Endothelial cell of umbilical vein (primary cell): ENCODE measurements at regions not wholly inside any gene's neighbourhood (a gene's known extent, or its start where the extent isn't known, plus 50 kb on each side); places are given as distances from the start of the nearest gene placed in this dataset.

ENCODE experiments used
- BruUV-seq: library from RNA; stranded (reverse); fragments of 400-500 nt; replicated peaks from 2 replicates; lab custom pipeline; 2021; lab: Mats Ljungman, UMichigan
- CTCF ChIA-PET: fragments of 300-600, 350-600 bp; sonication (Branson Sonifier 250); formaldehyde crosslinking; loops from one replicate; lab custom pipeline; 2021; ENCODE audit warnings: antibody characterized with exemption, inconsistent platforms; lab: Charles Lee
- POLR2A ChIA-PET: fragments of 300-600, 350-600 bp; sonication (Branson Sonifier 250); formaldehyde crosslinking; loops from one replicate; lab custom pipeline; 2021; ENCODE audit warnings: antibody characterized with exemption, inconsistent platforms; lab: Charles Lee
- DNase-seq: peaks from one replicate; pipeline ENCODE4 v3.0.0-alpha.2; 2011; ENCODE audit warnings: low read depth, low spot score
- FAIRE-seq: peaks from 2 replicates; lab custom pipeline; 2011; peaks lifted over from hg19 to GRCh38; lab: Jason Lieb, UNC
- H2AFZ ChIP-seq: 2 replicates; pipeline ENCODE4 v1.6.0; 2012; ENCODE audit warnings: low read depth, low read length, control low read depth, inconsistent platforms
- H3K27ac ChIP-seq: 2 replicates; pipeline ENCODE4 v1.5.1; 2011; ENCODE audit warnings: low read depth, mild to moderate bottlenecking, control low read depth, low read length, moderate library complexity; ENCODE audit not compliant: insufficient read depth
- H3K27me3 ChIP-seq, 2 experiments: 2 replicates each; pipeline versions ENCODE4 v1.6.0 to v1.6.1; 2011; ENCODE audit warnings: low read length in 2 of 2, mixed read lengths in 1 of 2; ENCODE audit not compliant: control insufficient read depth in 2 of 2, insufficient read depth in 2 of 2
- H3K36me3 ChIP-seq, 2 experiments: 2 replicates in 1 of 2; 3 replicates in 1 of 2; pipeline ENCODE4 v1.5.1; 2011; ENCODE audit warnings: low read length in 2 of 2, mild to moderate bottlenecking in 1 of 2, moderate library complexity in 1 of 2; ENCODE audit not compliant: control insufficient read depth in 2 of 2, insufficient read depth in 2 of 2; ENCODE audit errors: extremely low read depth in 1 of 2
- H3K4me1 ChIP-seq: 3 replicates; pipeline ENCODE4 v1.5.1; 2011; ENCODE audit warnings: mild to moderate bottlenecking, low read length; ENCODE audit not compliant: control insufficient read depth, insufficient read depth; ENCODE audit errors: extremely low read depth
- H3K4me2 ChIP-seq: 2 replicates; pipeline ENCODE4 v1.6.1; 2011; ENCODE audit warnings: low read length, control low read depth, mixed read lengths; ENCODE audit not compliant: insufficient read depth
- H3K4me3 ChIP-seq, 3 experiments: fragments of 200-600 bp in 1 of 3; sonication (generic), shearing (Covaris generic) in 1 of 3; replicated peaks in 1 of 3; 2 replicates each; pipeline ENCODE4 v1.5.1; 2011 to 2016; ENCODE audit warnings: control low read depth in 3 of 3, low read length in 3 of 3, mild to moderate bottlenecking in 2 of 3, inconsistent platforms in 1 of 3, low read depth in 1 of 3, moderate library complexity in 1 of 3; ENCODE audit not compliant: insufficient read depth in 1 of 3
- H3K79me2 ChIP-seq: 2 replicates; pipeline ENCODE4 v1.6.0; 2012; ENCODE audit warnings: low read length, inconsistent platforms; ENCODE audit not compliant: control insufficient read depth, insufficient read depth
- H3K9ac ChIP-seq: replicated peaks from 2 replicates; pipeline ENCODE3; 2011; ENCODE audit warnings: low read length, control low read depth; ENCODE audit not compliant: insufficient read depth; ENCODE audit errors: extremely low read depth
- H3K9me1 ChIP-seq: replicated peaks from 3 replicates; pipeline ENCODE4 v1.6.0; 2011; ENCODE audit warnings: mild to moderate bottlenecking, low read length; ENCODE audit not compliant: control insufficient read depth, insufficient read depth; ENCODE audit errors: extremely low read depth
- H3K9me3 ChIP-seq: replicated peaks from 2 replicates; pipeline ENCODE4 v1.5.1; 2012; ENCODE audit warnings: low read length, inconsistent platforms; ENCODE audit not compliant: control insufficient read depth, insufficient read depth
- H4K20me1 ChIP-seq: replicated peaks from 2 replicates; pipeline ENCODE3; 2011; ENCODE audit warnings: mild to moderate bottlenecking, low read length; ENCODE audit not compliant: control insufficient read depth, insufficient read depth; ENCODE audit errors: extremely low read depth
- EZH2 ChIP-seq: IDR thresholded peaks from 2 replicates; pipeline ENCODE4 v1.6.1; 2012; ENCODE audit warnings: borderline replicate concordance, low read depth, mild to moderate bottlenecking, moderate library complexity, low read length, inconsistent platforms; ENCODE audit not compliant: severe bottlenecking
- FOS ChIP-seq: IDR thresholded peaks from 2 replicates; pipeline ENCODE4 v1.6.1; 2011; ENCODE audit warnings: mild to moderate bottlenecking, low read length, moderate library complexity, borderline replicate concordance; ENCODE audit not compliant: insufficient read depth
- GATA2 ChIP-seq: IDR thresholded peaks from 2 replicates; pipeline ENCODE4 v1.7.0; 2011; ENCODE audit warnings: low read depth, mild to moderate bottlenecking, moderate library complexity, mixed read lengths, low read length; ENCODE audit not compliant: insufficient read length, insufficient read depth
- JUN ChIP-seq: IDR thresholded peaks from 2 replicates; pipeline ENCODE4 v1.6.1; 2011; ENCODE audit warnings: borderline replicate concordance, low read depth; ENCODE audit not compliant: insufficient read length, insufficient read depth
- MYC ChIP-seq: IDR thresholded peaks from one replicate; pipeline ENCODE4 v1.6.1; 2011; ENCODE audit warnings: mild to moderate bottlenecking, low read depth, low read length
- POLR2A ChIP-seq: IDR thresholded peaks from 2 replicates; pipeline ENCODE4 v1.6.1; 2012; ENCODE audit warnings: low read depth, mild to moderate bottlenecking, control low read depth, low read length
- POLR2AphosphoS5 ChIP-seq: IDR thresholded peaks from 2 replicates; pipeline ENCODE4 v1.6.1; 2012; ENCODE audit warnings: low read depth, mild to moderate bottlenecking, control low read depth, low read length, moderate library complexity; ENCODE audit not compliant: insufficient read depth
- dilution Hi-C: fragments of 300-500 bp; cut with MboI; formaldehyde crosslinking; loops from one replicate; pipeline ENCODE4 v1.15.0; 2019; ENCODE audit warnings: low sequenced_read_pairs; ENCODE audit not compliant: extremely low pct_ligation_motif_present
- intact Hi-C: fragments of 100-400 bp; cut with micrococcal nuclease; formaldehyde crosslinking; loops from one replicate; pipeline ENCODE4 v1.10.0; 2022
- TF ChIP-seq, protein P1 (sequence below): IDR thresholded peaks from 2 replicates; pipeline ENCODE4 v1.6.1; 2011; ENCODE audit not compliant: insufficient read depth, insufficient read length
- TF ChIP-seq, protein P2 (sequence below), 2 donors: IDR thresholded peaks; 1 replicate in 1 of 2; 2 replicates in 1 of 2; pipeline ENCODE4 v1.5.1; 2011; ENCODE audit warnings: low read length in 2 of 2, mild to moderate bottlenecking in 2 of 2, moderate library complexity in 2 of 2, control low read depth in 1 of 2, inconsistent platforms in 1 of 2, low read depth in 1 of 2; ENCODE audit not compliant: insufficient read depth in 1 of 2; ENCODE audit errors: extremely low read depth in 1 of 2

DNA sequence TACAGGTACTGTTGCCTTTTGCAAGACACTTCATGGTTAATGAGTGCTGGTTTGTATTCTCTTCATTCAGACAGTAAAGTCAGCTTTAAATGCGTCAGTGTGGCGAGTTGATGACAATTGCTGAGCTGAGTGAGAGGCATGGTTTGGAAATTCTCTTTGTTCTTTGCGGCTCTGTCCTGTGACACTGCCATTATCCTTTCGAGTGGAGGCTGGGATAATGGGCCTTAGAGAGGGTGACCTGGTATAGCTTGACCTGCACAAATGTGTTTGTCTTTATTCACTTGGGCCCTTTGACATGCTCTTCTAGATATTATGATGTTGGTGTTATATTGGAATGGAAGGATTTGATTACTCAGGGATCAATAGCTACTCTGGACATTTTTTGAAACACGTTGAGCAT lies 208.5 kb upstream of the FAT1 start:
- CTCF ChIA-PET = no interaction called here
- no peaks in the 10 kb centered on the region for H3K36me3 ChIP-seq
- H3K4me2 ChIP-seq = no peak overlapping the region
- H3K27me3 ChIP-seq = no peaks in the 10 kb centered on the region
- FAIRE-seq (no peak), DNase-seq (no peak)
- no peaks in the 10 kb centered on the region for H4K20me1 ChIP-seq
- no peaks in the 10 kb centered on the region for H3K9me3 ChIP-seq
- TF ChIP-seq POLR2AphosphoS5 (no peak), JUN (no peak), FOS (no peak), POLR2A (no peak), GATA2 (no peak), MYC (no peak), EZH2 (no peak)
- TF ChIP-seq, protein P1, sequence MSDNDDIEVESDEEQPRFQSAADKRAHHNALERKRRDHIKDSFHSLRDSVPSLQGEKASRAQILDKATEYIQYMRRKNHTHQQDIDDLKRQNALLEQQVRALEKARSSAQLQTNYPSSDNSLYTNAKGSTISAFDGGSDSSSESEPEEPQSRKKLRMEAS = no peak
- TF ChIP-seq, protein P2, sequence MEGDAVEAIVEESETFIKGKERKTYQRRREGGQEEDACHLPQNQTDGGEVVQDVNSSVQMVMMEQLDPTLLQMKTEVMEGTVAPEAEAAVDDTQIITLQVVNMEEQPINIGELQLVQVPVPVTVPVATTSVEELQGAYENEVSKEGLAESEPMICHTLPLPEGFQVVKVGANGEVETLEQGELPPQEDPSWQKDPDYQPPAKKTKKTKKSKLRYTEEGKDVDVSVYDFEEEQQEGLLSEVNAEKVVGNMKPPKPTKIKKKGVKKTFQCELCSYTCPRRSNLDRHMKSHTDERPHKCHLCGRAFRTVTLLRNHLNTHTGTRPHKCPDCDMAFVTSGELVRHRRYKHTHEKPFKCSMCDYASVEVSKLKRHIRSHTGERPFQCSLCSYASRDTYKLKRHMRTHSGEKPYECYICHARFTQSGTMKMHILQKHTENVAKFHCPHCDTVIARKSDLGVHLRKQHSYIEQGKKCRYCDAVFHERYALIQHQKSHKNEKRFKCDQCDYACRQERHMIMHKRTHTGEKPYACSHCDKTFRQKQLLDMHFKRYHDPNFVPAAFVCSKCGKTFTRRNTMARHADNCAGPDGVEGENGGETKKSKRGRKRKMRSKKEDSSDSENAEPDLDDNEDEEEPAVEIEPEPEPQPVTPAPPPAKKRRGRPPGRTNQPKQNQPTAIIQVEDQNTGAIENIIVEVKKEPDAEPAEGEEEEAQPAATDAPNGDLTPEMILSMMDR (IDR thresholded peaks at IDR 0.05; ENCODE audit: extremely low read depth in 1 of 2, insufficient read depth in 1 of 2, low read depth in 1 of 2, low read length in 2 of 2) = no peak
- no peaks in the 10 kb centered on the region for H3K4me1 ChIP-seq
- POLR2A ChIA-PET = no interaction called here
- no peak overlapping the region for H3K27ac ChIP-seq
- intact Hi-C loops = no loop called here
- dilution Hi-C loops = no loop called here
- no peaks in the 10 kb centered on the region for H3K79me2 ChIP-seq
- no peak overlapping the region for H3K4me3 ChIP-seq
- H2AFZ ChIP-seq = no peak overlapping the region
- no TSS peak for BruUV-seq
- no peaks in the 10 kb centered on the region for H3K9me1 ChIP-seq
- no peak overlapping the region for H3K9ac ChIP-seq
